GM12875 (cell line): ENCODE measurements at regions not wholly inside any gene's neighbourhood (a gene's known extent, or its start where the extent isn't known, plus 50 kb on each side); places are given as distances from the start of the nearest gene placed in this dataset.

ENCODE experiments used
- H3K4me3 ChIP-seq: one replicate; pipeline ENCODE4 v1.5.1; 2011; ENCODE audit warnings: low read depth, low read length, control low read depth
- CTCF ChIP-seq: IDR thresholded peaks from 2 replicates; pipeline ENCODE4 v1.5.1; 2011; ENCODE audit warnings: low read depth, mild to moderate bottlenecking, control low read depth, inconsistent platforms, low read length, moderate library complexity, borderline replicate concordance; ENCODE audit not compliant: insufficient read depth

- H3K4me3 ChIP-seq: no peak overlapping the region
- TF ChIP-seq CTCF: no peak
Measured at GRCh38 chr1:113255038-113255719, 135.1 kb upstream of the MAGI3 start.

- H3K4me3 ChIP-seq: no peak overlapping the region
- TF ChIP-seq CTCF: no peak
Measured at GRCh38 chr1:113255720-113256347, 134.5 kb upstream of the MAGI3 start.

GRCh38 chr1:113256348-113256729 is 134.0 kb upstream of the MAGI3 start:
- H3K4me3 ChIP-seq: no peak overlapping the region
- no peak for TF ChIP-seq CTCF

GRCh38 chr1:113259988-113260387 is 130.3 kb upstream of the MAGI3 start:
- H3K4me3 ChIP-seq: no peak overlapping the region
- no peak for TF ChIP-seq CTCF

- H3K4me3 ChIP-seq: no peak overlapping the region
- TF ChIP-seq CTCF: no peak
Measured at GRCh38 chr1:113265196-113265595, 125.1 kb upstream of the MAGI3 start.

GRCh38 chr1:113266788-113267187 is 123.5 kb upstream of the MAGI3 start:
- no peak for TF ChIP-seq CTCF
- no peak overlapping the region for H3K4me3 ChIP-seq
